ENCODE measurements at regions not wholly inside any gene's neighbourhood (a gene's known extent, or its start where the extent isn't known, plus 50 kb on each side); places are given as distances from the start of the nearest gene placed in this dataset.

- DNase-seq (ENCODE audit: low read depth) (no peak), FAIRE-seq (no peak)
- Mint-ChIP-seq H3K27ac (ENCODE audit: unreplicated experiment) (no peak overlapping the region), H3K36me3 (ENCODE audit: low read depth, unreplicated experiment) (no peaks in the 10 kb centered on the region), H3K4me1 (ENCODE audit: low read depth, unreplicated experiment) (peaks cover 3% of the 10 kb centered on the region), H3K9me3 (ENCODE audit: unreplicated experiment) (no peaks in the 10 kb centered on the region), H3K4me3 (ENCODE audit: unreplicated experiment) (no peak overlapping the region), H3K27me3 (ENCODE audit: low read depth, unreplicated experiment) (no peaks in the 10 kb centered on the region)
- Histone ChIP-seq H3K36me3 (ENCODE audit: insufficient read depth, low read length) (no peaks in the 10 kb centered on the region), H3K27me3 (ENCODE audit: insufficient read depth, low read length) (no peaks in the 10 kb centered on the region), H3K27ac (ENCODE audit: low read depth, low read length) (no peak overlapping the region), H3K79me2 (ENCODE audit: insufficient read depth, low read length) (no peaks in the 10 kb centered on the region), H3K4me3 (ENCODE audit: insufficient read depth, low read depth, low read length) (no peak overlapping the region), H3K9ac (ENCODE audit: low read length) (no peak overlapping the region), H3K4me1 (ENCODE audit: insufficient read depth, low read length) (no peaks in the 10 kb centered on the region), H4K20me1 (ENCODE audit: insufficient read depth, low read length) (no peaks in the 10 kb centered on the region), H2AFZ (ENCODE audit: low read depth, low read length) (no peak overlapping the region), H3K4me2 (ENCODE audit: low read length) (no peak overlapping the region), H3K9me3 (ENCODE audit: insufficient read depth, low read depth, low read length) (no peaks in the 10 kb centered on the region)
- no peak for TF ChIP-seq EZH2 (IDR thresholded peaks at IDR 0.05; ENCODE audit: insufficient read depth, low read length)
- no peak for TF ChIP-seq CTCF (IDR thresholded peaks at IDR 0.05; ENCODE audit: insufficient read depth, low read depth, low read length)
Measured at GRCh38 chr21:24628536-24628935, 978.7 kb downstream of the MRPL39 start.

- no peaks in the 10 kb centered on the region for H3K27me3 Mint-ChIP-seq (ENCODE audit: low read depth, unreplicated experiment)
- no peak overlapping the region for H3K4me3 Mint-ChIP-seq (ENCODE audit: unreplicated experiment)
- no peaks in the 10 kb centered on the region for H3K36me3 Mint-ChIP-seq (ENCODE audit: low read depth, unreplicated experiment)
- no peak for DNase-seq (ENCODE audit: low read depth)
- no peak for FAIRE-seq
- Histone ChIP-seq H2AFZ (ENCODE audit: low read depth, low read length) (no peak overlapping the region), H3K36me3 (ENCODE audit: insufficient read depth, low read length) (no peaks in the 10 kb centered on the region), H3K9ac (ENCODE audit: low read length) (no peak overlapping the region), H3K4me3 (ENCODE audit: insufficient read depth, low read depth, low read length) (no peak overlapping the region), H3K79me2 (ENCODE audit: insufficient read depth, low read length) (no peaks in the 10 kb centered on the region), H3K27me3 (ENCODE audit: insufficient read depth, low read length) (no peaks in the 10 kb centered on the region), H3K4me2 (ENCODE audit: low read length) (no peak overlapping the region), H4K20me1 (ENCODE audit: insufficient read depth, low read length) (no peaks in the 10 kb centered on the region), H3K9me3 (ENCODE audit: insufficient read depth, low read depth, low read length) (no peaks in the 10 kb centered on the region), H3K27ac (ENCODE audit: low read depth, low read length) (no peak overlapping the region), H3K4me1 (ENCODE audit: insufficient read depth, low read length) (no peaks in the 10 kb centered on the region)
- H3K27ac Mint-ChIP-seq (ENCODE audit: unreplicated experiment), result no peak overlapping the region
- TF ChIP-seq EZH2 (IDR thresholded peaks at IDR 0.05; ENCODE audit: insufficient read depth, low read length) (no peak), CTCF (IDR thresholded peaks at IDR 0.05; ENCODE audit: insufficient read depth, low read depth, low read length) (no peak)
- H3K4me1 Mint-ChIP-seq (ENCODE audit: low read depth, unreplicated experiment), result peaks cover 3% of the 10 kb centered on the region
- no peaks in the 10 kb centered on the region for H3K9me3 Mint-ChIP-seq (ENCODE audit: unreplicated experiment)
Measured at GRCh38 chr21:24628046-24628445, 979.2 kb downstream of the MRPL39 start.

- Histone ChIP-seq H4K20me1 (ENCODE audit: insufficient read depth, low read length) (no peaks in the 10 kb centered on the region), H3K36me3 (ENCODE audit: insufficient read depth, low read length) (no peaks in the 10 kb centered on the region), H3K79me2 (ENCODE audit: insufficient read depth, low read length) (no peaks in the 10 kb centered on the region), H3K27me3 (ENCODE audit: insufficient read depth, low read length) (no peaks in the 10 kb centered on the region), H3K9ac (ENCODE audit: low read length) (no peak overlapping the region), H3K9me3 (ENCODE audit: insufficient read depth, low read depth, low read length) (peaks cover 4% of the 10 kb centered on the region), H3K4me1 (ENCODE audit: insufficient read depth, low read length) (no peaks in the 10 kb centered on the region), H3K4me2 (ENCODE audit: low read length) (no peak overlapping the region), H3K27ac (ENCODE audit: low read depth, low read length) (no peak overlapping the region), H2AFZ (ENCODE audit: low read depth, low read length) (no peak overlapping the region), H3K4me3 (ENCODE audit: insufficient read depth, low read depth, low read length) (no peak overlapping the region)
- Mint-ChIP-seq H3K9me3 (ENCODE audit: unreplicated experiment) (peaks cover 4% of the 10 kb centered on the region), H3K4me1 (ENCODE audit: low read depth, unreplicated experiment) (no peaks in the 10 kb centered on the region), H3K27ac (ENCODE audit: unreplicated experiment) (no peak overlapping the region), H3K4me3 (ENCODE audit: unreplicated experiment) (no peak overlapping the region), H3K36me3 (ENCODE audit: low read depth, unreplicated experiment) (no peaks in the 10 kb centered on the region), H3K27me3 (ENCODE audit: low read depth, unreplicated experiment) (no peaks in the 10 kb centered on the region)
- no peak for DNase-seq (ENCODE audit: low read depth)
- TF ChIP-seq CTCF (IDR thresholded peaks at IDR 0.05; ENCODE audit: insufficient read depth, low read depth, low read length), result no peak
- TF ChIP-seq EZH2 (IDR thresholded peaks at IDR 0.05; ENCODE audit: insufficient read depth, low read length), result no peak
- FAIRE-seq, result no peak
Measured at GRCh38 chr21:24617819-24618218, 989.5 kb downstream of the MRPL39 start.

Data from astrocyte (in vitro differentiated cells and primary cell).